ENCODE measurements at regions not wholly inside any gene's neighbourhood (a gene's known extent, or its start where the extent isn't known, plus 50 kb on each side); places are given as distances from the start of the nearest gene placed in this dataset.
A peak's percentile ranks its signal among the peaks of the same experiment; 100 is the strongest.

DNA sequence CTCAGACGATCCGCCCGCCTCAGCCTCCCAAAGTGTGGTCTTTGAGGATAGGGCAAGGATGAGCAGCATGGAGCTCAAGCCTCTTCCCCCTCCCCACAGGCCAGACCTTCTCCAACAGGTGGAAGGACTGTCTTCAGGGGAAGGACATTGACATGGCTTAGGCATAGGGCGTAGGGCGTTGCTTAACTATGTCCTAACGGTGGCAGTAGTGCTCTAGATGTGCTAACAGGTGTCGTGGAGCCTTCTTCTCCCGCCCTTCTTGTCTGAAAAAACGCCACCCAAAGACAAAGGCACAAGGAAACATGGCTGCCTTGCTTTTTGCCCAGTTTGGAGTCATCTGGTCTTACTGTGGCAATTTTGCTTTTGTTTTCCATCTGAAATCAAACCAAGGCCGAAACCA lies 219.8 kb downstream of the OR13H1 start (continued):
- TF ChIP-seq ZNF114 (tag by site-specific recombination; IDR thresholded peaks at IDR 0.05) (no peak), SP3 (tag by site-specific recombination; IDR thresholded peaks at IDR 0.05) (peak; percentile 31; the same call in 1 of the 2 replicates), ZFP3 (tag by site-specific recombination; IDR thresholded peaks at IDR 0.05; ENCODE audit: low read depth) (no peak), ZNF529 (tag by site-specific recombination; IDR thresholded peaks at IDR 0.05; ENCODE audit: insufficient replicate concordance) (no peak), GLIS2 (tag by site-specific recombination; IDR thresholded peaks at IDR 0.05) (no peak), ZXDB (tag by site-specific recombination; IDR thresholded peaks at IDR 0.05) (peak; percentile 86), ZFP41 (tag by site-specific recombination; IDR thresholded peaks at IDR 0.05; ENCODE audit: borderline replicate concordance) (no peak), KLF10 (tag by site-specific recombination; IDR thresholded peaks at IDR 0.05) (peak; percentile 80), ZNF394 (tag by site-specific recombination; IDR thresholded peaks at IDR 0.05; ENCODE audit: borderline replicate concordance) (no peak; the same call in 1 of the 2 replicates), SP2 (tag by site-specific recombination; IDR thresholded peaks at IDR 0.05) (peak; percentile 26; the same call in 1 of the 2 replicates), ZNF785 (tag by site-specific recombination; IDR thresholded peaks at IDR 0.05) (no peak), OSR2 (tag by site-specific recombination; IDR thresholded peaks at IDR 0.05) (peak; percentile 12; the same call in 1 of the 2 replicates), ZNF175 (tag by site-specific recombination; IDR thresholded peaks at IDR 0.05) (no peak), YY1 (tag by site-specific recombination; IDR thresholded peaks at IDR 0.05) (peak; percentile 66), ZNF335 (tag by site-specific recombination; conservative IDR thresholded peaks at IDR 0.05) (peak; percentile 33; the same call in 1 of the 2 replicates), ZNF404 (tag by site-specific recombination; IDR thresholded peaks at IDR 0.05) (no peak), ZNF792 (tag by site-specific recombination; IDR thresholded peaks at IDR 0.05) (no peak), KLF1 (tag by site-specific recombination; IDR thresholded peaks at IDR 0.05) (peak; percentile 71), ZNF677 (tag by site-specific recombination; IDR thresholded peaks at IDR 0.05) (no peak), BCL11B (tag by site-specific recombination; IDR thresholded peaks at IDR 0.05; ENCODE audit: low read depth) (no peak), ZNF629 (tag by site-specific recombination; IDR thresholded peaks at IDR 0.05) (peak; percentile 43; the same call in 1 of the 2 replicates), ZNF701 (tag by site-specific recombination; IDR thresholded peaks at IDR 0.05) (no peak), ZBTB17 (tag by site-specific recombination; IDR thresholded peaks at IDR 0.05) (no peak), ZSCAN30 (tag by site-specific recombination; IDR thresholded peaks at IDR 0.05) (peak; percentile 61; the same call in 1 of the 2 replicates), ZNF654 (tag by site-specific recombination; IDR thresholded peaks at IDR 0.05; ENCODE audit: low read depth) (peak; percentile 96), RBAK (tag by site-specific recombination; IDR thresholded peaks at IDR 0.05) (no peak), SCRT2 (tag by site-specific recombination; IDR thresholded peaks at IDR 0.05) (peak; percentile 98), ZNF214 (tag by site-specific recombination; IDR thresholded peaks at IDR 0.05; ENCODE audit: borderline replicate concordance) (no peak), SP7 (tag by site-specific recombination; IDR thresholded peaks at IDR 0.05) (no peak), ZNF843 (tag by site-specific recombination; IDR thresholded peaks at IDR 0.05) (no peak), KLF8 (tag by site-specific recombination; IDR thresholded peaks at IDR 0.05) (peak; percentile 68), SCRT1 (tag by site-specific recombination; IDR thresholded peaks at IDR 0.05; ENCODE audit: borderline replicate concordance) (peak; percentile 99), ZNF2 (tag by site-specific recombination; IDR thresholded peaks at IDR 0.05) (no peak)
- TF ChIP-seq, protein P1, sequence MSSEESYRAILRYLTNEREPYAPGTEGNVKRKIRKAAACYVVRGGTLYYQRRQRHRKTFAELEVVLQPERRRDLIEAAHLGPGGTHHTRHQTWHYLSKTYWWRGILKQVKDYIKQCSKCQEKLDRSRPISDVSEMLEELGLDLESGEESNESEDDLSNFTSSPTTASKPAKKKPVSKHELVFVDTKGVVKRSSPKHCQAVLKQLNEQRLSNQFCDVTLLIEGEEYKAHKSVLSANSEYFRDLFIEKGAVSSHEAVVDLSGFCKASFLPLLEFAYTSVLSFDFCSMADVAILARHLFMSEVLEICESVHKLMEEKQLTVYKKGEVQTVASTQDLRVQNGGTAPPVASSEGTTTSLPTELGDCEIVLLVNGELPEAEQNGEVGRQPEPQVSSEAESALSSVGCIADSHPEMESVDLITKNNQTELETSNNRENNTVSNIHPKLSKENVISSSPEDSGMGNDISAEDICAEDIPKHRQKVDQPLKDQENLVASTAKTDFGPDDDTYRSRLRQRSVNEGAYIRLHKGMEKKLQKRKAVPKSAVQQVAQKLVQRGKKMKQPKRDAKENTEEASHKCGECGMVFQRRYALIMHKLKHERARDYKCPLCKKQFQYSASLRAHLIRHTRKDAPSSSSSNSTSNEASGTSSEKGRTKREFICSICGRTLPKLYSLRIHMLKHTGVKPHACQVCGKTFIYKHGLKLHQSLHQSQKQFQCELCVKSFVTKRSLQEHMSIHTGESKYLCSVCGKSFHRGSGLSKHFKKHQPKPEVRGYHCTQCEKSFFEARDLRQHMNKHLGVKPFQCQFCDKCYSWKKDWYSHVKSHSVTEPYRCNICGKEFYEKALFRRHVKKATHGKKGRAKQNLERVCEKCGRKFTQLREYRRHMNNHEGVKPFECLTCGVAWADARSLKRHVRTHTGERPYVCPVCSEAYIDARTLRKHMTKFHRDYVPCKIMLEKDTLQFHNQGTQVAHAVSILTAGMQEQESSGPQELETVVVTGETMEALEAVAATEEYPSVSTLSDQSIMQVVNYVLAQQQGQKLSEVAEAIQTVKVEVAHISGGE (tag by site-specific recombination; conservative IDR thresholded peaks at IDR 0.05; ENCODE audit: low read depth), result 0 out of 2 replicates have a peak, but pooled peaks have one; percentile 17
- TF ChIP-seq, protein P2, sequence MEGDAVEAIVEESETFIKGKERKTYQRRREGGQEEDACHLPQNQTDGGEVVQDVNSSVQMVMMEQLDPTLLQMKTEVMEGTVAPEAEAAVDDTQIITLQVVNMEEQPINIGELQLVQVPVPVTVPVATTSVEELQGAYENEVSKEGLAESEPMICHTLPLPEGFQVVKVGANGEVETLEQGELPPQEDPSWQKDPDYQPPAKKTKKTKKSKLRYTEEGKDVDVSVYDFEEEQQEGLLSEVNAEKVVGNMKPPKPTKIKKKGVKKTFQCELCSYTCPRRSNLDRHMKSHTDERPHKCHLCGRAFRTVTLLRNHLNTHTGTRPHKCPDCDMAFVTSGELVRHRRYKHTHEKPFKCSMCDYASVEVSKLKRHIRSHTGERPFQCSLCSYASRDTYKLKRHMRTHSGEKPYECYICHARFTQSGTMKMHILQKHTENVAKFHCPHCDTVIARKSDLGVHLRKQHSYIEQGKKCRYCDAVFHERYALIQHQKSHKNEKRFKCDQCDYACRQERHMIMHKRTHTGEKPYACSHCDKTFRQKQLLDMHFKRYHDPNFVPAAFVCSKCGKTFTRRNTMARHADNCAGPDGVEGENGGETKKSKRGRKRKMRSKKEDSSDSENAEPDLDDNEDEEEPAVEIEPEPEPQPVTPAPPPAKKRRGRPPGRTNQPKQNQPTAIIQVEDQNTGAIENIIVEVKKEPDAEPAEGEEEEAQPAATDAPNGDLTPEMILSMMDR (tag by site-specific recombination; IDR thresholded peaks at IDR 0.05), result peak; percentile 95
- TF ChIP-seq, protein P3, sequence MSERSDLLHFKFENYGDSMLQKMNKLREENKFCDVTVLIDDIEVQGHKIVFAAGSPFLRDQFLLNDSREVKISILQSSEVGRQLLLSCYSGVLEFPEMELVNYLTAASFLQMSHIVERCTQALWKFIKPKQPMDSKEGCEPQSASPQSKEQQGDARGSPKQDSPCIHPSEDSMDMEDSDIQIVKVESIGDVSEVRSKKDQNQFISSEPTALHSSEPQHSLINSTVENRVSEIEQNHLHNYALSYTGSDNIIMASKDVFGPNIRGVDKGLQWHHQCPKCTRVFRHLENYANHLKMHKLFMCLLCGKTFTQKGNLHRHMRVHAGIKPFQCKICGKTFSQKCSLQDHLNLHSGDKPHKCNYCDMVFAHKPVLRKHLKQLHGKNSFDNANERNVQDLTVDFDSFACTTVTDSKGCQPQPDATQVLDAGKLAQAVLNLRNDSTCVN (tag by site-specific recombination; optimal IDR thresholded peaks at IDR 0.05), result no peak

Measured in HEK293 (cell line).